HG02970 (cell line): ENCODE measurements at regions not wholly inside any gene's neighbourhood (a gene's known extent, or its start where the extent isn't known, plus 50 kb on each side); places are given as distances from the start of the nearest gene placed in this dataset.

Experiments
- ATAC-seq: cut with Tn5 transposase; IDR thresholded peaks from one replicate; pipeline ENCODE4 v1.9.1; 2021; ENCODE audit warnings: mild to moderate bottlenecking, moderate library complexity, moderate number of reproducible peaks; ENCODE audit not compliant: unreplicated experiment, low FRiP score

- no peak for ATAC-seq
Measured at GRCh38 chr2:150417278-150417677, 70.2 kb downstream of the RND3 start.

GRCh38 chr2:150415022-150415421 lies 72.4 kb downstream of the RND3 start:
- ATAC-seq, result no peak

- ATAC-seq, result no peak
Measured at GRCh38 chr2:150413910-150414309, 73.6 kb downstream of the RND3 start.

- no peak for ATAC-seq
Measured at GRCh38 chr2:150413366-150413765, 74.1 kb downstream of the RND3 start.

GRCh38 chr2:150410809-150411208 lies 76.7 kb downstream of the RND3 start:
- ATAC-seq, result no peak

GRCh38 chr2:150409196-150409595 lies 78.3 kb downstream of the RND3 start:
- ATAC-seq, result no peak

- ATAC-seq, result peak; percentile 28
Measured at GRCh38 chr2:150404147-150404546, 83.3 kb downstream of the RND3 start.

- ATAC-seq, result peak; percentile 86
Measured at GRCh38 chr2:150403457-150403856, 84.0 kb downstream of the RND3 start.

GRCh38 chr2:150402953-150403352 lies 84.5 kb downstream of the RND3 start:
- ATAC-seq, result no peak

GRCh38 chr2:150400849-150401248 lies 86.6 kb downstream of the RND3 start:
- ATAC-seq, result no peak

- no peak for ATAC-seq
Measured at GRCh38 chr2:150392614-150393013, 94.9 kb downstream of the RND3 start.

- ATAC-seq, result no peak
Measured at GRCh38 chr2:150391779-150392178, 95.7 kb downstream of the RND3 start.

- ATAC-seq, result no peak
Measured at GRCh38 chr2:150389447-150389846, 98.0 kb downstream of the RND3 start.

GRCh38 chr2:150388289-150388625 lies 99.2 kb downstream of the RND3 start:
- ATAC-seq, result no peak

GRCh38 chr2:150387586-150388288 lies 99.7 kb downstream of the RND3 start:
- ATAC-seq, result no peak

GRCh38 chr2:150385211-150385610 lies 102.3 kb downstream of the RND3 start:
- no peak for ATAC-seq

GRCh38 chr2:150383587-150383986 lies 103.9 kb downstream of the RND3 start:
- ATAC-seq, result no peak

- no peak for ATAC-seq
Measured at GRCh38 chr2:150379166-150379565, 108.3 kb downstream of the RND3 start.

GRCh38 chr2:150378686-150379085 lies 108.8 kb downstream of the RND3 start:
- no peak for ATAC-seq

GRCh38 chr2:150376553-150377335 lies 110.7 kb downstream of the RND3 start:
- ATAC-seq, result no peak

- no peak for ATAC-seq
Measured at GRCh38 chr2:150375333-150375732, 112.1 kb downstream of the RND3 start.

GRCh38 chr2:150374492-150374891 lies 113.0 kb downstream of the RND3 start:
- ATAC-seq, result no peak
